HEK293T (cell line): ENCODE measurements at regions not wholly inside any gene's neighbourhood (a gene's known extent, or its start where the extent isn't known, plus 50 kb on each side); places are given as distances from the start of the nearest gene placed in this dataset.

ENCODE experiments used
- CTCF ChIA-PET: fragments of 350-600 bp; formaldehyde crosslinking; extraction: SDS; loops from one replicate; lab custom pipeline; 2021; ENCODE audit warnings: antibody characterized with exemption, inconsistent platforms; lab: Yijun Ruan, JAX
- POLR2A ChIA-PET: fragments of 350-600 bp; formaldehyde crosslinking; extraction: SDS; loops from one replicate; lab custom pipeline; 2020; ENCODE audit warnings: antibody characterized with exemption, inconsistent platforms; lab: Yijun Ruan, JAX
- DNase-seq: peaks from one replicate; pipeline ENCODE4 v3.0.0; 2012; ENCODE audit warnings: mixed read lengths; ENCODE audit errors: extremely low spot score
- ARNT ChIP-seq: fragments of 450-650 bp; IDR thresholded peaks from 2 replicates; pipeline ENCODE4 v1.6.1; 2017; ENCODE audit warnings: mild to moderate bottlenecking
- BHLHE40 ChIP-seq: fragments of 450-650 bp; IDR thresholded peaks from 2 replicates; pipeline ENCODE4 v1.6.1; 2016; ENCODE audit warnings: mild to moderate bottlenecking, moderate library complexity, borderline replicate concordance
- CTBP1 ChIP-seq: fragments of 450-650 bp; IDR thresholded peaks from 2 replicates; pipeline ENCODE4 v1.6.1; 2016; ENCODE audit warnings: borderline replicate concordance
- ELF4 ChIP-seq: fragments of 450-650 bp; IDR thresholded peaks from 2 replicates; pipeline ENCODE4 v1.6.1; 2017; ENCODE audit warnings: antibody characterized with exemption
- FOXA1 ChIP-seq: fragments of 450-650 bp; IDR thresholded peaks from 2 replicates; pipeline ENCODE4 v1.6.1; 2016; ENCODE audit warnings: mild to moderate bottlenecking
- FOXK2 ChIP-seq: fragments of 450-650 bp; IDR thresholded peaks from 2 replicates; pipeline ENCODE4 v1.6.1; 2016; ENCODE audit warnings: mild to moderate bottlenecking
- FOXM1 ChIP-seq: fragments of 450-650 bp; IDR thresholded peaks from 2 replicates; pipeline ENCODE4 v1.6.1; 2017; ENCODE audit warnings: mild to moderate bottlenecking, borderline replicate concordance
- HDGF ChIP-seq: fragments of 450-650 bp; IDR thresholded peaks from 2 replicates; pipeline ENCODE4 v1.6.1; 2017; ENCODE audit warnings: antibody characterized with exemption, borderline replicate concordance
- L3MBTL2 ChIP-seq: fragments of 450-650 bp; conservative IDR thresholded peaks from 2 replicates; pipeline ENCODE4 v1.6.1; 2016; ENCODE audit warnings: mild to moderate bottlenecking
- LEF1 ChIP-seq: fragments of 450-650 bp; IDR thresholded peaks from 2 replicates; pipeline ENCODE4 v1.6.1; 2017; ENCODE audit warnings: mild to moderate bottlenecking, borderline replicate concordance
- NFRKB ChIP-seq: fragments of 450-650 bp; IDR thresholded peaks from 2 replicates; pipeline ENCODE4 v1.6.1; 2016; ENCODE audit warnings: mild to moderate bottlenecking, moderate library complexity
- PKNOX1 ChIP-seq: fragments of 450-650 bp; IDR thresholded peaks from 2 replicates; pipeline ENCODE4 v1.6.1; 2016
- SP1 ChIP-seq: fragments of 450-650 bp; IDR thresholded peaks from 2 replicates; pipeline ENCODE4 v1.6.1; 2017
- SUZ12 ChIP-seq: fragments of 450-650 bp; IDR thresholded peaks from 2 replicates; pipeline ENCODE4 v1.6.1; 2016; ENCODE audit warnings: mild to moderate bottlenecking
- TARDBP ChIP-seq: fragments of 450-650 bp; IDR thresholded peaks from 2 replicates; pipeline ENCODE4 v1.6.1; 2016
- ZNF384 ChIP-seq: fragments of 450-650 bp; IDR thresholded peaks from 2 replicates; pipeline ENCODE4 v1.6.1; 2016

GRCh38 chr3:72274493-72275330 is 489.8 kb upstream of the PROK2 start:
- TF ChIP-seq FOXA1 (no peak), FOXM1 (no peak), ARNT (no peak), ZNF384 (no peak), FOXK2 (no peak), L3MBTL2 (no peak), CTBP1 (no peak), HDGF (no peak), SP1 (no peak), SUZ12 (no peak), NFRKB (no peak), BHLHE40 (no peak), TARDBP (no peak), LEF1 (no peak), ELF4 (no peak), PKNOX1 (no peak)
- DNase-seq = no peak
- ChIA-PET POLR2A (no interaction called here), CTCF (no interaction called here)

- no peak for TF ChIP-seq TARDBP
- TF ChIP-seq PKNOX1 = no peak
- no peak for TF ChIP-seq SP1
- no peak for TF ChIP-seq BHLHE40
- TF ChIP-seq ZNF384 = no peak
- no peak for TF ChIP-seq HDGF
- POLR2A ChIA-PET = no interaction called here
- CTCF ChIA-PET = no interaction called here
- no peak for DNase-seq
Observed at GRCh38 chr3:72273615-72274014, 488.7 kb upstream of the PROK2 start.

DNA sequence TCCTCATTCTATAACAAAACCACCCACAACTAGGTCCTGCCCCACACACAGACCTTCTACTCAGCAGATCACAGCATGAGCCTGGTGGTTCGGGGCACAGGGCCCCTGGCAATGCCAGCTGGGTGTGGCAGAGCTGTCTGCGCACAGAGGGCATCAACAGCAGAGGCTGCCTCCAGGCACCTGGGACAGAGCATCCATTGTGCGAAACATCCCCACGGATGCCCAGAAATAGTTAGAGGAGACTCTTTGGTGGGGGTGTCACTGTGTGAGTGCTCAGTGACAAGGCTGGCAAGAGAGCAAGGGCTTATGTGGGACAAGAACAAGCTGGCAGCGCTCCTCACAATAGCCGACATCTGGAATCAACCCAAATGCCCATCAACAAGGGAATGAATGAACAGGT is 487.4 kb upstream of the PROK2 start:
- DNase-seq = no peak

DNA sequence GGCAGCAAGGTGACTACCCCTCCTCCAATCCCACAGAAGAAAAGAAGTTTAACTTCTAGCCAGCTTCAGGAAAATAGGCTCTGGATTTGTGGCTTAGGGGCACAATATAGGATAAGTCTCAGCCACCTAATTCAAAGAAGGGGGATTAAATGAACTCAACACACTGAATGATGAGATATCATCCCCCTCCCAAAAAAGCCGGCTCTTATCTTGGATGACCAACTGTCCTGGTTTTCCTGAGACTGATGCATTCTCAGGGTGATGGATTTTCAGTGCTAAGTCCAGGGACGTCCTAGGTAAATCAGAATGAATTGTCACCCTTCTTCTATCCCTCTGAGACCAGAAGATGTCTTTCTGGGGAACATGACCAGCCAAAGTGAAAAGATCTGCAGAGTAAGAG is 487.0 kb upstream of the PROK2 start:
- CTCF ChIA-PET = no interaction called here
- POLR2A ChIA-PET = interaction anchor here (0.6 kb wide), 1 partner anchor 532 kb away, joined by 3 read pairs; no protein-coding TSS in a partner anchor
- no peak for DNase-seq
- TF ChIP-seq TARDBP = no peak
- no peak for TF ChIP-seq FOXM1
- TF ChIP-seq FOXK2 = no peak
- no peak for TF ChIP-seq BHLHE40

More for the DNA sequence above, 487.4 kb upstream of the PROK2 start:
- TF ChIP-seq TARDBP (no peak), SUZ12 (no peak), HDGF (no peak), FOXK2 (no peak), FOXM1 (no peak), ARNT (no peak), FOXA1 (no peak), SP1 (no peak), L3MBTL2 (no peak)
- ChIA-PET POLR2A (interaction anchor here (0.6 kb wide), 1 partner anchor 533 kb away, joined by 3 read pairs; no protein-coding TSS in a partner anchor), CTCF (no interaction called here)

DNA sequence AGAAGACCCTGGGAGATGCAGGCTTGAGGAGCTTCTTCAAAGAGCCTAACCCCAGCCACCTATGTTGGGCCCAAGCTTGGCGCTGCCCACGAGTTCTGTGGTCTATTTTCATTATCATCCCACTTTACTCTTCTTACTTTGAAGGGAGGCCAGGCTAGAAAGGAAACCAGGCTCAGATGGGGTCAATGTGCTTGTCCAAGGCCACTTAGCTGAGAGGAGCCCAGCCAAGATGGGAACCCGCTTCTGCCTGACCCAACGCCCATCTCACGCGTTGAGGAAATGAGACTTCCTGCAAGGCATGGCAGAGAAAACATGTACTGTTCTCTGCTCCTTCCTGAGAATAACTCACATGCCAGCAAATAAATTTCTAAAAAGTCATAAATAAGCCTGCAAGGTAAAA is 486.3 kb upstream of the PROK2 start:
- DNase-seq = no peak
- CTCF ChIA-PET = interaction anchor here (0.6 kb wide), 1 partner anchor 547 kb away, joined by 3 read pairs; no protein-coding TSS in a partner anchor
- POLR2A ChIA-PET = no interaction called here
- TF ChIP-seq BHLHE40 = no peak
- no peak for TF ChIP-seq FOXK2
- TF ChIP-seq CTBP1 = no peak
- no peak for TF ChIP-seq SUZ12
- no peak for TF ChIP-seq HDGF
- no peak for TF ChIP-seq PKNOX1
- no peak for TF ChIP-seq ELF4

DNA sequence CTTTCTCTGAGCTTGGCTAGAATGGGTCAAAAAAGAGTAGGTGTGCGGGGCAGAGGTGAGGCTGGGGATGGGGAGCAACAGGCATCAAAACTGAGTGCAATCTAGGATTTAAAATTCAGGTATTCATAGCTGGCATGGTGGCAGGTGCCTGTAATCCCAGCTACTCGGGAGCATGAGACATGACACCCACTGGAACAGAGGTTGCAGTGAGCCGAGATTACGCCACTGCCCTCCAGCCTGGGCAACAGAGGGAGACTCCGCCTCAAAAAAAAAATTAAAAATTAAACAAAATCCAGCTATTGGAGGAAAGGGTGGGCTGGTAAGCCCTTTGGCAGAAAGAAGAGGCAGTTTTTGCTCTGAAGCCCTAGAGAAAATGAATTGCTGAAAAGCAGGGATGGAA is 485.8 kb upstream of the PROK2 start:
- ChIA-PET POLR2A (no interaction called here), CTCF (interaction anchor here (0.6 kb wide), 1 partner anchor 548 kb away, joined by 3 read pairs; no protein-coding TSS in a partner anchor)
- DNase-seq = no peak
- TF ChIP-seq L3MBTL2 (no peak), FOXK2 (no peak)
